ENCODE measurements at regions not wholly inside any gene's neighbourhood (a gene's known extent, or its start where the extent isn't known, plus 50 kb on each side); places are given as distances from the start of the nearest gene placed in this dataset.
A peak's percentile ranks its signal among the peaks of the same experiment; 100 is the strongest.

DNA sequence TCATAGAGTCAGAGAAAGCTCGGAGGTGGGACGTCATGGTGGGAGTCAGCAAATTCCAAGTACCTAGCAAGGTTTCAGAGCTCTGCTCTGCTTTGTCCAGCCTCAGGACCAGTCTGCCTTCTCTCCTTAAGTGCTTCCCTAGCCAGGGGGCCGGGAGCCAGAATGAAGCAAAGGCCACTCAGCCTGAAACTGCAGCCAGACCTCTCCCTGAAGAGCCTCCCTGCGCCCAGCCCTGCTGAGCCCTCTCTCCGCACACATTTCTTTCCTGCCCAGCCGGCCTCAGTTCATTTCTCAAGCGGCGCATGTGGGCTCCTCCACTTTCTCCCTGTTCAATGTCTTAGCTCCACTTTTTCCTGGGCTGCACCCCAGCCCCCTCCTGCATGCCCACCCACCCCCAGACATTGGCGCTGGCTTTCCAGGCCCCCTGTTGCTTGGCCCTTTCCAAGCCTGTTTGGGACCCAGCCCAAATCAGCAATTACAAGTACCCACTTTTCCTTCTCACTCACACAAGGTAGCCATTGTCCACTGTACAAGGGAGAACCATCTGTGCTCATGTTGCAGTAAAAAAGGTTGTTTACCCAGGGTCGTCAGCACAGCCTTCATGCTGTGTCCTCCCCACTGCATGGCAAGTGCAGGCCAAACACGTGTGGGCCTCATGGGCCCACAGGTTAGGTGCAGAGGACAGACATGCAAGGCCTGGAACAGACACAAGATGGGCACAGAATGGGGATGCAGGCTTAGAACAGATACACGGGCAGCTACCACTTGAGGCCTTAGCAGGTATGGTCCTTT lies 147.1 kb downstream of the MRPL14 start:
- no peak for DNase-seq

DNA sequence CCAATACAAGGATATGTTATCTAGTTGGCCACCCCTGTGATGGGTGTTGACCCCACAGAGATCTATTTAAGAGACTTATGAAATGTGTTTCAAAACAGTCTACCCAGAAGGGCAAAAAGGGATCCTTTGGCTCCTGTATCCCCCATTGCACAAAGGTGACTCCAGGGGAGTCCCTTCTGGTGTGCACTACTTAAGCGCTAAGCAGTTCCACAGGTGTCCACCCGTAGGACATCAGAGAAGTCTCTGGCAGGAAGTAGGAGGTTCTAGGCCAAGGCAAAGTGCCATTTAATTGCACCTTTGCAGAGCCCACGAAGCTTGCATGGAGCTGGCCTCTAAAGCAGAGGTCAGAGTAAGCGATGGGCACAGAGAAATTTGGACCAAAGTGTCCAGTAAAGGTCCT lies 147.7 kb downstream of the MRPL14 start:
- no peak for DNase-seq

DNA sequence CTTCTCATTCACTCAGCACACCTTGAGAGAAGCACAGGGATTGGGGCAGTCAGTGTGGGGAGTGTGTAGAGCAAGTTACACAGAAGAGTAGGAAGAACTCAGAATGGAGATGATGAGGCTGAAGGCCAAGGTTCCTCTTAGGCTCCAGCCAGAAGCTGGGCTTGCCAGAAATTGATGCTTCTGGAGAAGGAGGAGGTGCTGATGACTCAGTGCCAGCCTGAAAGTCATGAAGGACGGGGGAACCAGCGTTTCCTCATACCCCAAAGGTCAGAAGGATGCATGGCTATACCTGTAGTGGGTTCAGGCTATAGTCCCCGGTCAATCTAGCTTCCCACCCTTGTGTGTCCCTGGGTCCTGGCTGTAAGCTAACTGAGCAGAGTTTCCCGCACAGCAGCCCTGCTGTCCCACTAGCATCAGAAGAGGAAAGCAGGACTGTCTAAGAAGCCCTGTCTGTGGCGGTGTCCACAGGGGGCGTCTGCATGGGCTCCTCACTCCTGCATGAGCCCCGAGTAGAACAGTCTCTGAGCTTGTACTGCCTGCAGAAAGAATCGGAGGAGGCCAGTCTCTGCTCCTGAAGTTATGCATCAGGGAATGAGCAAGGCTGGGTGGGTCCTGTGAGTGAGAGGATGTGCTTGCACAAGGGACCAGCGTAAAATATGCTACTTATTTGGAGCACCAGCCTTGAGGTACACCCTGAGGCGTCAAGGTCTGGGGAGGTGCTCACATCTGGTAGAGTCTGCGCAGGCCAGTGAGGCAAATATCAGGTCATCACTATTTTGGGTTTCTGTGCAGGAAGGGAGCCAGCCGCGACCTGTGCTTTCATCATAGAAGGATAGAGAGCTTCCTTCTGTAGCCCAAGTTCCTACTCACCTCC lies 148.5 kb downstream of the MRPL14 start:
- DNase-seq = no peak

DNA sequence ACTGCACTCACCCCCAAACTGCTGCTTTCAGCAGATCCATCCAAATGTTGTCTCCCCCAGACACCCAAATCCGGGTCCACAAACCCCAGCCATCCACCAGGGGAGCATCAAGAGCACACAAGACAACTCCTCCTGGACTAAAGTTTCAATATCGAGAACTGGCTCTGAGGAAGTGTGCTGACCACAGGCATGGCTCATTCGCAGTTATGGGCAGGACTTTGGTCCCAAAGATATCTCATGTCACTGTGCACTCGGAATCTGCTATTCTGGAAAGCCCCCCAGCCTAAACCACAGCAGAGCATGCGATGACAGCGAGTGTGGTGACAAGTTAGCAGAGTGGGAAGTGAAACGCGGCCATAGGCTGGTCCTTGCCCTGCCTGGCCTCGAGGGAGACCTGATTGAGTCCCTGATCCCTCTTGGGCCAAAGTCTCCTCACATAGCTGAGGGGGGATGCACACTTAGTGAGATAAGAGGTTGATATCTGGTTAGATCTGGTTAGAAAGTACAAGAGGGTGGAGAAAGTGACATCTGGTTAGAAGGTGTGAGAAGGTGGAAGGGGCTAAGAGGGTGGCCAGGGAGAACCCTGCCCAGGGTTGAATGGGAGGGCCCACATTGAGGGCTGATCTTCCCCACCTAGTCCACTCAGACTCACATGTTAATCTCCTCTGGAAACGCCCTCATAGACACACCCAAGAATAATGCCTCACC lies 149.7 kb downstream of the MRPL14 start:
- peak; percentile 35 for DNase-seq

DNA sequence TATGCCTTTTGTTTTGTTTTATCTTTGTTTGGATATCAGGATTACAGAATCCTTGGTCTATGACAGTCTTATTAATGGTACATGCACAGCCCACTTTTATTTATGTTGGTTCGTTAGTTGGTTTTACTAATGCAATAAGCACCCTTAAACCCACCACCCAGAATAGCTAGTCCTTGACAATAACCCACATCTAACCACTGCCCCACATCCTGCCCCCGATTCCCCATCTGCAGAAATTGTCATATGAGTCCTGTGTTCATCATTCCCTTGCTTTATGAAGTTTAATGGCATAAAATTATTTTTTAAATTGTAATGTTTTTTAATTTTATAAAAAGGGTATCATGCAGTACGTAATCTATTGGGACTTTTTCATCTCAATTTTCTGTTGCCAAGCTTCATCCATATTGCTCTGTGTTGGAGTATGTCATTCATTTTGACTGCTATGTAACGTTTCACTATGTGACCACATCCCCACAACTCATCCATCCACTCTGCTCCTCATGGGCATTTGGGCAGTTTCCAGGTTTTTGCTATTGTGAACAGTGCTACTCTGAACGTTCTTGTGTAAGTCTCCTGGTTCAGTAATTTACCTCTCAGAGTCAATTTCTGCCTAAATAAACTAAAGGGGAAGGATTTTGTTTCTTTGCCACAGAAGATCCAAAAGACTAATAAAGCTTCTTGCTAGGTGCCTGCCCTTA lies 150.4 kb downstream of the MRPL14 start:
- no peak for DNase-seq

DNA sequence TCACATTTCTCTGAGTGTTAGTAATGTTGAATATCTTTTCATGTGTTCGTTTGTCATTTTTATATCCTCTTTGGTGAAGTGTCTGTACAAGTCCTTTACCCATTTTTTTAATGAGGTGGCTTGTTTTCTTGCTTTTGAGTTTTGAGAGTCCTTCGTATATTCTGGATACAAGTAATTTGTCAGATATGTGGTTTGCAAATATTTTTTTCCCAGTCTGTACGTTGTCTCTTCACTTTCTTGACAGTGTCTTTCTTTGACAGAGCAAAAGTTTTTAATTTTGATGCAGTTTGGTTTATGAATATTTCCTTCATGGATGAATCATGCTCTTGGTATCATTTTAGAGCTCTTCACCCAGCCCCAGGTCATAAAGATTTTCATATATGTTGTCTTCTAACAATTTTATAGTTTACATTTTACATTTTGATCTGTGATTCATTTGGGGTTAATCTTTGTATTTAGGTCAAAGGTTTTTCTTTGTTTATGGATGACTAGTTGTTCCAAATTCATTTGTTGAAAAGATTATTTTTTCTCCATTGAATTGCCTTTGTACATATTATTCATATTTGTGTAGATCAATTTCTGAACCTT lies 152.5 kb downstream of the MRPL14 start:
- DNase-seq = no peak

DNA sequence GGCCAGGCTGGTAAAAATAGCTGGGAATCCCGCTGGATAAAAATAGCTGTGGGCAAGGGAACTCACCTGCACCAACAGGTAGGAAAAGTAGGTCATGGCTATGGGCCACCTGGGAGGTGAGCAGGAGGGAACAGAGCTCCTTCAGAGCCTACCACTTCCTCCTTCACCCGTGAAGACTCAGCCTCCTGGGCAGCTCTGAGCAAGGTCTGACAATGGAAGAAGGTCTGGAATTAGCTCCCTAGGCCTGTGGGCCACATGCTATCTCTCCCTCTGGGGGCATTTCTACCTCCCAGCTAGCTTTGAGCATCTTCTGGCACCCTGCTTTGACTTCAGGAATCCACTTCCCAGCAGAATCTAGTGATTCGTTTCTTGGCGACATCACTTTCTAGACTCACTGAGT lies 153.9 kb downstream of the MRPL14 start:
- no peak for DNase-seq

DNA sequence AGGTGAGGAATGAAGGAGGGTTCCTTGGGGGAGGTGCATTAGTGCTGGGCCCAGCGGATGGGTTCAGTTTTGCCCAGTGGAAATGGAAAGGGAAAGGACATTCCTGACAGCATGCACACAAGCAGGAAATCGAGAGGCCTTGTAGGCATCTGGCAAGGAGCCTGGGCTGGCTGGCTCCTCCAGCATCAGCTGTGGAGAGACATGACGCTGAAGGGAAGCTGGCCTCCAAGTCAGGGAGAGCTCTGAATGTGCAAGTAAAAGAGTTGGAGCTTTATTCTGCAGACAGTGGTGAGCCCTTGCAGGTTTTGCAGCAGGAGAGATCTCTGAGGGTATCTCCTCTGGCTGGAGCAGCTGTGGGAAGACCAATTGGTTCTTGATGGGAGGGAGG lies 154.3 kb downstream of the MRPL14 start:
- DNase-seq = no peak

DNA sequence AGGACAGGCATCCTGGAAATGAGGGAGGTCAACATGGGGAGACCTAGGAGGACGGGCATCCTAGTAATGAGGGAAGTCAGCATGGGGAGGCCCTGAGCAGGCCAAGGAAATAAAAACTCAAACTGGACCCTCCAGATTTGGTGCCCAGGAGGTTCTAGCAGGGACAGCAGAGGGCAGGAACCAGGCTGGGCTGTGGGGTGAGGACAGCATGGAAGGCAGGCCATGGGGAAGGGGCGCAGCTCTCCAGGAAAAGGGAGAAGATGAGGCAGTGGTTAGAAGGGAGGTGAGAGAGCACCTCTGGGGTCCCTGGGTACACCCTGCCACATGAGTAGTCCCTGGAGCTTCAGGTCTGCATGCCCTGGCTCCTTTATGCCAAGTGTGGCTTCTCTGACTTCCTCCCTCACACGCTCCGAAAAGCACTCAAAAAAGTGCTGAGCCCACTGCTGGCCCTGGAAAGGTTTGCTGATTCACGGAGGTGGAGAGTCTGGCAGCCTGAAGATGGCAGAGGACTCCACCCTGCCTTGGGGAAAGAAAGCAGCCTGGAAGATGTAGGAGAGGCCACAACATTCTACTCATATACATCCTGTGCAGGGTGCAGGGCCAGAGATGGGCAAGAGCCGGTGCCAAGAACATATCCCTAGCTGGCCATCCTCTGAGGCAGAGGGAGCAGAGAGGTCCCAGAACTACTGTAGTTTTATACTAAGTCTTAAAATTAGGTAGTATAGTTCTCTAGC lies 154.9 kb downstream of the MRPL14 start:
- no peak for DNase-seq

DNA sequence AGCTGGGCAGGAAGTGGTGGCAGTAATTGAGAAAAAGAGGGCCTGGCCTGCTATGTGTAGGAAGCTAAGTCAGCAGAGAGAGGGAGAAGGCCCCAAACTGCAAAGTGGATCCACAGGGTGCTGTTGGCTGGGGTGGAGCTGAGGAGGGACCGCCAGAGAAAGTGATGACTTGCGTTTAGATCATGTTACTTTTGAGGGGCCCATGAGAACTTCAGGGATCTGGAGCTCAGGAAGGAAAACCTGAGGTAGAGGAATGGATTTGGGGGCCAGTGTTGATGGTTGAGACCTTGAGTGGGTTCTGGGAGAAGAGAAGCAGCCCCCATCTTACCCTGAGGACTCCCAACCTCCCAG lies 155.5 kb downstream of the MRPL14 start:
- DNase-seq = no peak

DNA sequence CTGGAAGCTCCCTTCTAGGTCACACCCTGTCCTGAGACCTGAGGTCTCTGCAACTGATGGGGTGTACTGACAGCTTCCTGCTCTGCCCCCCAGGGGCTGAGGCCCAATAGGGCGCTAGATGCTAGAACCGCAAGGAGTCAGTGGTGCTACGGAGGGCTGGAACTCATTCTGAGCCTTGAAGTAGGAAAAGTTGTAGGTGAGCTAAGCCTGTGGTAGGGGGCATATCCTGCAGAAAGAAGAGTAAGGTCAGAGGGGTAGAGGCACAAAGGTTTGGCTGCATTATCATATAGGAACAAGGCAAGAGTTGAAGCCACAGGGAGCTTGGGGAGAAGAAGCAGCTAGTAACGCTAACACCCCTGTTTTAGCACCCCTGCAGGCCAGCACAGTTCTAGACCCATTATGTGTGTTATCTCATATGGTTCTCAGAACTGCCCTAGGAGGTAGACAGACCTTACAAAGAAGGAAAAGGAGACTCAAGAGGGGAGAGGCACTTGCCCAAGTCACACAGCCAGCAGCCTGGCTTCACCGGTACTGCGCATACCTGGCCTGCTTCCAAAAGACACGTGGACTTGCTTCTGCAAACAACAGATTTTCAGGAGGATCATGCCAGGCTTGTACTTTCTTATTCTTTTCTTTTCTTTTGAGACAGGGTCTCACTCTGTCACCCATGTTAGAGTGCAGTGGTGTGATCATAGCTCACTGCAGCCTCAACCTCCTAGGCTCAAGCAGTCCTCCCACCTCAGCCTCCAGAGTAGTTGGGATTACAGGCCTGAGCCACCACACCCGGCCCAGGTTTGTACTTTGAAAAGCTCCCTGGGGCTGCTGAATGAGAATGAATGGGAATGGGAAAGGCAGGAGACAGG lies 156.1 kb downstream of the MRPL14 start:
- DNase-seq = no peak

DNA sequence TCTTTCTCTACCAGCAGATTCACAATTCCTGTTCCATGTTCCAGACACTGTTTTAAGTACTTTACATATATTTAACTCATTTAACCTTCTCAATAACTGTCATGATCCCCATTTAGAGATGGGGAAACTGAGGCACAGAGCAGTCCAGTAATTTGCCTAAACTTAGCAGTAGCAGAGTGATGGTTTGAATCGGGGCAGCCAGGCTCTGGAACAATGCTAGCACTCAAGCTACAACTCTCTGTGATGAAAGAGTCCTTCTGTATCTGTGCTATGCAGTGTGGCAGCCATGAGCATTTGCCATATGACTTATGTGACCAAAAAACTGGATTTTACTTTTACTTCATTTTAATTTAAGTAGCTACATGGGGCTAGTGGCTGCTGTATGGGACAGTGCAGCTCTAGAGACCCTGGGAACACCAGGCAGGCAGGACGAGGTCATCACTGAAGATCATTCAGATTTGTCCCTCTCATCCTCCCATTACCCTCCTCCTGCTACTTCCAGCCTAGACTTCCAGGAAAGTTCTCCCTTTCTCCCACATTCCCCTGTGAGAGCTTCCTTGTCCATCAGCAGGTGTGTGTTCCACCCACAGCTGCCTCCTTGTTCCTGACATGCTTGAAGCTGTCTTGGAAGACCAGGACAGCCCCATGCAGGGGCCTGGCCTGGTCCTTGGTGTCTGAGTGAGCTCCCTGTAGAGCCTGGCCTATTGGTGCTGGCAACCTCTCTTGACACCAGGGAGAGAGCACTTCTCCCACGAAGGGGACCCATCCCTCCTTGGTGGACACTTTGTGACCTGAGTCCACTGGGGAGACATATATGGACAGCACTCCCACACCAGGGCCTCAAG lies 157.0 kb downstream of the MRPL14 start:
- DNase-seq = no peak

DNA sequence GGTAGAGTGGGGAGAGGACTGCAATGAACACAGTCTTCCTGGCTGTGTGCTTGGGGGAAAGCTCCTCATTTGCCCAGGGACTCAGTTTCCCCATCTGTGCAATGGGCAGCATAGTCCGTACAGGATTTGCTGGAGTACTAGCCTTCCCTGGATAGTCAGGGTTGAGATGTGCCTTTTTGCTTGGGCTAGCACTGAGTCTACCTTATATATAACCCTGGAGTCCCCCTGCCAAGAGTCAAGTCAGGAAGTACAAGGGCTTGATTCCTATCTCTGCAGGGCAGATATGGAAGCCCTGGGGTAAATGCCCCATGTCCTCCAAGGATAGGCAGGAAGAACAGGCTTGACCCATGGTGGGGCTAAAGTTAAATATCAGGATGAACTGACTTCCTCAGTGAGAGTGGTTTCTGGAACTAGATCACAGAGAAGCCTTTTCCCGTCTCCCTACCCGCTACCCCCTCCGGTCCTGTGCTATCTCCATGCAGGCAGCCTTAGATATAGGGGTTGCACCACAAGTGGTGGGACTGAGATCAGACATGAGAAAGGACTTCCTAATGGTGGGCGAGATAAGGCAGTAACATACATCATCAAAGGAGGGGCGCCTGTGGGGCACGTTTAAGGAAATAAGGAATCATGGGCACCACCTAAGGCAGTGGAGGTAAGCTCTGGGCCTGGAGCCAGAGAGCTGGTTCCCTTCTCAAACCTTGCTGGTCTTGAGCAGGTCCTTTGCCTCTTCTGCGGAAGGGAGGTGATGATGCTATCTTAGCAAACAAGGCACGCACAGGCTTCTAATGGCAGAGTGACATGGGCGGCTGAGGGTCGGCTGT lies 157.9 kb downstream of the MRPL14 start:
- DNase-seq = no peak

DNA sequence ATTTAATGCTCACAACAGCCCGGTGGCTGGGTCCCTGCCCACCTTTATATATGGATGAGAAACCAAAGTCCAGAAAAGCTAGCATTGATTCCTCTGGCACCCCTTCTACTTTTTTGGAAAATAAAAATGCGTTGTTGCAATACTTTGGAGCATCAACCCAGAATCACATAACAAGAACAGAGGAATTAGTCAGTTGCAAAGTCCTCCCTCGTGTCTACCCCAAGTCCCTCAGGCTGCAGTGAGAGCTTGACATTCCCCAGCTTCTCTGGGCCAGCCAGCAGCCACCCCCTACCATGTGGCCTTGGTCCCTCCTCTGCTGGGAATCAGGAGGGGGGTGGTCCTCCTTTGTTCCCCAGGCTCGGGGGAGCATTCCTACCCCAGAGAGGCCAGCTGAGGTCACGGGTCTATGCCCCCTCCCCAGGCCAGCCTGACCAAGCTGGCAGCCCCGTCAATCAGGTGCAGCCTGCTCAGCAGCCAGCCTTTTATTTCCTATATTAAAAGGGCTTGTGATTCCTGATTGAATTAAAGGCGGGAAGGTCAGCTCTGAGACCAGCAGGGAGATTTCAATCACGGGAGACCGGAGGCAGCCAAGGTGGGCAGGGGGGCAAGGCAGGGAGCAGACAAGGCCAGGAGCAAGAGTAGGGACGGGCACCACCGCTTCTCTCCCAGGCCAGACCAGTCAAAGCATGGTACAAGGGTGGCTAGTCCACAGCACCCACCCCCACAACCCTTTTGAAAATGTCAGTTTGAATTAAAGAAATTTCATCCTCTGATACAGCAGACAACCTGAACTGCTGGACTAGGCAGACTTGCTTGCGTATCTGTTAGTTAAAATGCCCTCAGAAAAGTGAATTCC lies 158.9 kb downstream of the MRPL14 start:
- DNase-seq = no peak

DNA sequence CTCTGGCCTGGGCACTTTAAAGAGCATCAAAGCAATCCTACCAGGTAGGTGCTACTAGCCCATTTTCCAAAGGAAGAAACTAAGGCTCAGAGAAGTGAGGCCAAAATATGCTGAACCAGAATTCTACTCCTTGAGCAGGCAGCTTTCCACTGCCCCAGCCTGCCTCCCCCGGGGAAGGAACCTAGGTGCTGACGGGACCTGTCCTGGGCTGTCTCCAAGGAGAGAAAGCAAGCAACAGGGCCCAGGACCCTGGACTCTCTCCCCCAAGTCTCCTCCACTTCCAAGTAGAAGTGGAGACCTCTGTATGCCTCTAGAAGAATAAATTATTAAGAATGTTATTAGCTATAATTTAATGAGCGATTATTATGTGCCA lies 159.5 kb downstream of the MRPL14 start:
- no peak for DNase-seq

DNA sequence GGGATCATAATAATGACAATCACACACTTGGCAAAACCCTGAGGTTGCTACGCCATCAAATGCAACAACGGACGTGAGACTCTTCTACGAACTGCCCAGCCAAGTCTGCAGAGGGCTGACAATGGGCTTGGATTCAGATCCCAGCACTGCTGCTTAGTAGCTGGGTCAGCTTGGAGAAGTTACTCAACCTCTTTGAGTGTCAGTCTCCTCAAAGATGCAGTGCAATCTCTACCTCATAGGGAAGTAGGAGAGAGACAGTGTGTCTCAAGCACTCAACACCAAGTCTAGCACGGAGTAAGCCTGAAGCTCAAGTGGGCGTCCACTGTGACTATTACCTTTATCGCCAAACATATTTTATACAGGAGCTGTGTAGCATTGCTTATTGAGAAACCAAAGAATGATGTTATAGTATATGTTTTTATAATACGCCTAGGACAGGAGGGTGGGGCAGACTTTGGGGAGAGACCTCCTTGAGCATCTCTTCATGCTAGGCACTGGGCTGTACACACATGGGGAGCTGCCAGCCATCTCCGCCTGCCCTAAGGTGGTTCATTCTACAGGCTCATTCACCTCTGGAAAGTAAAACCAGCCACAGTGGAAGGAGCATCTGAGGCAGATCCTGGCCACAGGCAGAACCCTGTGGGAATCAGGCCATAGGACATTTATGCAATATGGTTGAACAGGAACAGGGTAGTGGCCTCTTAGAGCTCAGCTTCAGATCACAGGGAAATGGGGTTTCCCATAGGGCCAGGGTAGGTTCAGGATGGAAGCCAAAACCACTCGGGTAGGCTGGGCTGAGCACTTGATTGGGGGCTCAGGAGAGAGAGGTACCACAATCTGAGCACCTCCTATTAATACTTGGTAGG lies 160.2 kb downstream of the MRPL14 start:
- DNase-seq = no peak

DNA sequence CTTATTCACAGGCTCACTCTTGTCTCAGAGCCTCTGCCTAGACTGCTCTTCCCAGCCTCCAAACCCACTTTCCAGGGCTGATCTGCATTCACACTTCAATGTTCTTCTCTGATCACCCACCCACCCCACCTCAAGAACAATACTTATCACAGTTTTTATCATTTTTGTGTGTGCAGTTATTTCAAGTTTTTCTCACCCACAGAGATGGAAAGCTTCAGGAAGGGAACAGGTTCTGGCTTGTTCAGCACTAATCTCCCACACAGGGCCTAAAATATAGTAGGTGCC lies 160.9 kb downstream of the MRPL14 start:
- no peak for DNase-seq

All from CD4-positive, alpha-beta T cell treated with Interleukin-21 for 1 hour (primary cell).